Suprapubic skin (tissue), 4 donors: ENCODE measurements at regions not wholly inside any gene's neighbourhood (a gene's known extent, or its start where the extent isn't known, plus 50 kb on each side); places are given as distances from the start of the nearest gene placed in this dataset.

Experiments
- DNase-seq, 2 donors: peaks; one replicate each; pipeline ENCODE4 v3.0.0-alpha.2; 2019; ENCODE audit warnings: low spot score in 2 of 2
- H3K27ac ChIP-seq: fragments of 200-600 bp; sonication (generic); one replicate; pipeline ENCODE4 v1.5.1; 2019
- H3K27me3 ChIP-seq: fragments of 200-600 bp; sonication (generic); one replicate; pipeline ENCODE4 v1.5.1; 2019
- H3K36me3 ChIP-seq: fragments of 200-600 bp; sonication (generic); one replicate; pipeline ENCODE4 v1.5.1; 2019
- H3K4me1 ChIP-seq: fragments of 200-600 bp; sonication (generic); one replicate; pipeline ENCODE4 v1.5.1; 2019
- H3K4me3 ChIP-seq: fragments of 200-600 bp; sonication (generic); one replicate; pipeline ENCODE4 v1.5.1; 2019; ENCODE audit warnings: mild to moderate bottlenecking
- H3K9me3 ChIP-seq: fragments of 200-600 bp; sonication (generic); one replicate; pipeline ENCODE4 v1.5.1; 2019
- EP300 ChIP-seq: sonication (generic); formaldehyde crosslinking; IDR thresholded peaks from one replicate; pipeline ENCODE4 v1.6.1; 2017; ENCODE audit warnings: antibody characterized with exemption
- POLR2A ChIP-seq, 2 donors: fragments of 450-650 bp; IDR thresholded peaks; one replicate each; pipeline ENCODE4 v1.6.1; 2017; ENCODE audit warnings: antibody characterized with exemption in 2 of 2, mild to moderate bottlenecking in 2 of 2, moderate library complexity in 2 of 2
- POLR2AphosphoS5 ChIP-seq, 3 donors: sonication (generic); formaldehyde crosslinking; IDR thresholded peaks; one replicate each; pipeline ENCODE4 v1.6.1; 2017; ENCODE audit warnings: antibody characterized with exemption in 3 of 3
- WGBS: methylation state at CpG from one replicate; pipeline ENCODE4 v1.1.5; 2018; 5-methylcytosine and 5-hydroxymethylcytosine counted together
- TF ChIP-seq, protein P1 (sequence below), 2 donors: fragments of 200-600 bp in 1 of 2; fragments of 450-650 bp in 1 of 2; sonication (generic) in 1 of 2; IDR thresholded peaks; one replicate each; pipeline ENCODE4 v1.5.1; 2016 to 2019; ENCODE audit warnings: antibody characterized with exemption in 2 of 2, mild to moderate bottlenecking in 1 of 2, moderate library complexity in 1 of 2

DNA sequence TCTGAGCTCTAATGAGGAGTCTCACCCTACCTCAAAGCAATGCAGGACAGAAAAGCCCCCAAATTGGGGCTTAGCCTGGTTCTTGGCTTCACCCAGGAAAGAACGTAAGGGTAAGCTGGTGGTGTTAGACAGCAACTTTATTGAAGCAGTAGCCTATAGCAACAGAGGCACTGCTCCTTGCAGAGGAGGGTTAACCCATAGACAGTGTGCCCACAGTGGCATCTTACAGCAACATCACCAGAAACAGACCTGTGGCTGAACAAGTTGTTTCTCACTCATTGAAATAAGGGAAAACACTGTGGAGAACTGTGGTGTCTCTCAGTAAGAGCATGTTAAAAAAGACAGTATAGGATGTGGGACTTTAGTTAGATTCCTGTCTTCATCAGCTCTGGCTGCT lies 80.4 kb upstream of the SPTLC3 start:
- no peaks in the 10 kb centered on the region for H3K36me3 ChIP-seq
- H3K27me3 ChIP-seq: no peaks in the 10 kb centered on the region
- TF ChIP-seq EP300: no peak
- no peak for TF ChIP-seq POLR2A (IDR thresholded peaks at IDR 0.05)
- TF ChIP-seq POLR2AphosphoS5 (IDR thresholded peaks at IDR 0.05): no peak
- TF ChIP-seq, protein P1, sequence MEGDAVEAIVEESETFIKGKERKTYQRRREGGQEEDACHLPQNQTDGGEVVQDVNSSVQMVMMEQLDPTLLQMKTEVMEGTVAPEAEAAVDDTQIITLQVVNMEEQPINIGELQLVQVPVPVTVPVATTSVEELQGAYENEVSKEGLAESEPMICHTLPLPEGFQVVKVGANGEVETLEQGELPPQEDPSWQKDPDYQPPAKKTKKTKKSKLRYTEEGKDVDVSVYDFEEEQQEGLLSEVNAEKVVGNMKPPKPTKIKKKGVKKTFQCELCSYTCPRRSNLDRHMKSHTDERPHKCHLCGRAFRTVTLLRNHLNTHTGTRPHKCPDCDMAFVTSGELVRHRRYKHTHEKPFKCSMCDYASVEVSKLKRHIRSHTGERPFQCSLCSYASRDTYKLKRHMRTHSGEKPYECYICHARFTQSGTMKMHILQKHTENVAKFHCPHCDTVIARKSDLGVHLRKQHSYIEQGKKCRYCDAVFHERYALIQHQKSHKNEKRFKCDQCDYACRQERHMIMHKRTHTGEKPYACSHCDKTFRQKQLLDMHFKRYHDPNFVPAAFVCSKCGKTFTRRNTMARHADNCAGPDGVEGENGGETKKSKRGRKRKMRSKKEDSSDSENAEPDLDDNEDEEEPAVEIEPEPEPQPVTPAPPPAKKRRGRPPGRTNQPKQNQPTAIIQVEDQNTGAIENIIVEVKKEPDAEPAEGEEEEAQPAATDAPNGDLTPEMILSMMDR (IDR thresholded peaks at IDR 0.05): no peak
- no peak overlapping the region for H3K27ac ChIP-seq
- 87% methylated on average over 1 of the region's 1 CpG for WGBS
- DNase-seq: no peak
- H3K4me3 ChIP-seq: no peak overlapping the region
- H3K9me3 ChIP-seq: no peaks in the 10 kb centered on the region
- H3K4me1 ChIP-seq: peaks cover 6% of the 10 kb centered on the region

DNA sequence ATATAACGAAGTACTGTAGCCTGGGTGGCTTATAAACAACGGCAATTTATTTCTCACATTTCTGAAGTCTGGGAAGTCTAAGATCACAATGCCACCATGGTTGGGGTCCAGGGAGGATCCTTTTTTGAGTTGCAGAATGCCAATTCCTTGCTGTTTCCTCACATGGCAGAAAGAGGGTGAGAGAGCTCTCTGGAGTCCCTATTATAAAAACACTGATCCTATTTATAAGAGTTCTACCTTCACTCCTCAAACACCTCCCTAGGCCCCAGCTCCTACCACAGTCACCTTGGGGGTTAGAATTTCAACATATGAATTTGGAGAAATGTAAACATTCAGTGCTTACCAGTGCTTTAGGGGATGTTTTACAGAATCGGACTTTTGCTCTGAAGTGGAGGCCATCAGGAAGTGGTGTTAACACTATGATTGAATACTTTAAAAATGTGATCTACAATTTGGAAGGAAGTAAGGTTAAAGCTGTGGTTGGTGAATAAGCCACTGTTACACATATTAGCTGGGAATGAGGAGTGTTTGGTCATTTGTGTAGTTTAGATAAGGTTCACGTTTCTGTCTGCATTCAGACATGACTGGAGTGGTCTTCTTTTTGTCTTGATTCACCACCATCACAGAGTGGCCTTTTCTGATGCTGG lies 79.9 kb upstream of the SPTLC3 start:
- H3K27ac ChIP-seq: no peak overlapping the region
- TF ChIP-seq, protein P1 (IDR thresholded peaks at IDR 0.05): no peak
- TF ChIP-seq EP300 (no peak), POLR2AphosphoS5 (IDR thresholded peaks at IDR 0.05) (no peak), POLR2A (IDR thresholded peaks at IDR 0.05) (no peak)
- 58% methylated on average over 4 of the region's 4 CpGs for WGBS

DNA sequence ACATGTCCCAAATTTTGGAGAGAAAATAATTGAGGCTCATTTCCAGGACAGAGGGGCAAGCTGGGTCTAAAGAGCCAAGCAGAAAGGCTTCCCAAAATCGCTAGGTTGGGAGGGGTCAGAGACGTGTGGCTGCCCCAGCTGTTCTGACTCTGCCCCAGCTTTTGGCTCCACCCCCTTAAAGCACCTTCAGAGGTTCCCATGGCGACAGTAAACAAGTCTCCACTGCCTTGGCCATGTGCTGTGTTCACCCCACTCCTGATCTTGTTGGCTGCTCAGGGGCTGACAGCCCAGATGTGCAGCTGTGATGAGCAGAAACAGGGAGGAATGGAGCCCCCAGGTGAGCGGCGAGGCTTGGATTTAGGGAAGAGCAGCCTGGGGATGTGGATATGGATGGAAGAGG lies 72.8 kb upstream of the SPTLC3 start:
- DNase-seq: no peak
- Histone ChIP-seq H3K9me3 (no peaks in the 10 kb centered on the region), H3K27ac (no peak overlapping the region), H3K27me3 (no peaks in the 10 kb centered on the region), H3K4me3 (no peak overlapping the region), H3K36me3 (no peaks in the 10 kb centered on the region), H3K4me1 (no peaks in the 10 kb centered on the region)
- TF ChIP-seq, protein P1 (IDR thresholded peaks at IDR 0.05): no peak
- TF ChIP-seq POLR2AphosphoS5 (IDR thresholded peaks at IDR 0.05) (no peak), EP300 (no peak), POLR2A (IDR thresholded peaks at IDR 0.05) (no peak)
- 85% methylated on average over 5 of the region's 5 CpGs for WGBS

More for the DNA sequence above, 79.9 kb upstream of the SPTLC3 start:
- DNase-seq: no peak
- Histone ChIP-seq H3K9me3 (no peaks in the 10 kb centered on the region), H3K4me3 (no peak overlapping the region), H3K27me3 (no peaks in the 10 kb centered on the region), H3K4me1 (peaks cover 6% of the 10 kb centered on the region), H3K36me3 (no peaks in the 10 kb centered on the region)

DNA sequence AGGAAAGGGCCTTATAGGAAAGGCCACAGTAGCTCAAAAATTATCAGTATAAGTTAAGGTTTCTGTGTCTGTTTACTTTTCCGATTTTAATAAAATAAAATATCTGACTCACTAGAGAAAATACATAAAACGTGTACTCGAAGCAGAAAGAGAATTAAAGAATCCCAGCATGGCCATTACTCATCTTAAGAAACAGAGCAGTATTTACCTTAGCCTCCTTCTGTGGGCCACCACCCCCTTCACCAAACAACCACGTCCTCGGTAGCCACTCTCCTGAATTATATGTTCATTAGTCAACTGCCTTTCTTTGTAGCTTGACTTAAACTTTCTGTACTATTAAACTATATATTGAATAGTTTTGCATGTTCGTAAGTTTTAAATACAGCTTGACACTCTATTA lies 72.2 kb upstream of the SPTLC3 start:
- no peaks in the 10 kb centered on the region for H3K36me3 ChIP-seq
- TF ChIP-seq POLR2AphosphoS5 (IDR thresholded peaks at IDR 0.05) (no peak), POLR2A (IDR thresholded peaks at IDR 0.05) (no peak), EP300 (no peak)
- TF ChIP-seq, protein P1 (IDR thresholded peaks at IDR 0.05): no peak
- no peaks in the 10 kb centered on the region for H3K27me3 ChIP-seq
- H3K4me3 ChIP-seq: no peak overlapping the region
- WGBS: 86% methylated on average over 6 of the region's 6 CpGs
- no peaks in the 10 kb centered on the region for H3K4me1 ChIP-seq
- no peaks in the 10 kb centered on the region for H3K9me3 ChIP-seq
- H3K27ac ChIP-seq: no peak overlapping the region
- DNase-seq: no peak

DNA sequence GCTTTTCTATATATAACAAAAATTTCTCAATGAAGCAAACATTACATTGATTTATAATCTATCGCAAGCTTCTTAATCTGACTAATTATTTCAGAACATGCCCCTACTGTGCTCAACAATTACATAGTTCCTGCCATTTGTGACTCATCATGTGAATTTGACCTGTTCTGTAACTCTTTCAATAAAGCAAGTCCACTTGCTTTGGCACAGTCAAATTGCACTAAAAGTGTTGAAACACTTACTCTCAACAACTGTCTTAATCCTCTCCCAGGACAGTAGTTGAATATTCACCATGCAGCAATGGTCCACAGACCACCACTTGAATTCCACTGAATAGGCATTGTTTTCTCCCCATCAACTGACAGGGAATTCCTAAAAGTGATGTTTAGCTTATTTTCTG lies 67.7 kb upstream of the SPTLC3 start:
- H3K27me3 ChIP-seq: no peaks in the 10 kb centered on the region

More for the DNA sequence above, 67.7 kb upstream of the SPTLC3 start:
- no peaks in the 10 kb centered on the region for H3K9me3 ChIP-seq
- H3K4me3 ChIP-seq: no peak overlapping the region
- DNase-seq: no peak
- 90% methylated on average over 1 of the region's 1 CpG for WGBS
- H3K36me3 ChIP-seq: no peaks in the 10 kb centered on the region
- no peaks in the 10 kb centered on the region for H3K4me1 ChIP-seq
- TF ChIP-seq EP300 (no peak), POLR2AphosphoS5 (IDR thresholded peaks at IDR 0.05) (no peak), POLR2A (IDR thresholded peaks at IDR 0.05) (no peak)
- TF ChIP-seq, protein P1 (IDR thresholded peaks at IDR 0.05): no peak
- no peak overlapping the region for H3K27ac ChIP-seq
